ENCODE measurements at regions not wholly inside any gene's neighbourhood (a gene's known extent, or its start where the extent isn't known, plus 50 kb on each side); places are given as distances from the start of the nearest gene placed in this dataset.

DNA sequence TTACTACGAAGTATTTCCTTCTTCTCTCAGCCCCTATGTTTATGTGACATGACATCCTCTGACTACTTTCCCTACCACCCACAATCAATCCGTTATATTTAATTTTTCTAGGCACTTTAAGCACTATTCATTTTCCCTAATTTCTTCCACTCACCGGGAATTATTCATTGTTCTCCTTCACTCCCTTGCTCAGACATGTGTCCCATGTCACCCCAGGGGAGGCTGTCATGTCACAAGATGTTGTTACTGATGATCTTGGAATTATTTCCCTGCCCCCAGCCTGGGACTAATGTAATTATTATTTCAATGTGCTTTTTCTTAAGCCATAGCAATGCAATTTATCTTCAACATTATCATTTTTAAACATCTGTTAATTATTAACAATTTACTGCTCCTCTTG is 317.2 kb downstream of the PHF14 start:
- H2AFZ ChIP-seq (ENCODE audit: low read length): no peak overlapping the region
- DNase-seq: no peak
- H3K4me3 ChIP-seq (ENCODE audit: low read length): no peak overlapping the region
- no peaks in the 10 kb centered on the region for H3K27me3 ChIP-seq (replicated peaks; ENCODE audit: insufficient read depth, low read length)
- no peak overlapping the region for H3K27ac ChIP-seq (ENCODE audit: low read length)
- H3K4me1 ChIP-seq (ENCODE audit: low read length): peaks cover 10% of the 10 kb centered on the region
- H3K9me3 ChIP-seq (replicated peaks; ENCODE audit: insufficient read depth, low read length): no peaks in the 10 kb centered on the region
- H3K9me2 ChIP-seq (replicated peaks; ENCODE audit: insufficient read depth, low read length): no peaks in the 10 kb centered on the region
- no peak overlapping the region for H3K4me2 ChIP-seq (ENCODE audit: low read depth, low read length)
- TF ChIP-seq EZH2 (optimal IDR thresholded peaks at IDR 0.05; ENCODE audit: low read depth, low read length) (no peak), EZH2phosphoT487 (IDR thresholded peaks at IDR 0.05; ENCODE audit: low read length) (no peak)
- TF ChIP-seq, protein P1, sequence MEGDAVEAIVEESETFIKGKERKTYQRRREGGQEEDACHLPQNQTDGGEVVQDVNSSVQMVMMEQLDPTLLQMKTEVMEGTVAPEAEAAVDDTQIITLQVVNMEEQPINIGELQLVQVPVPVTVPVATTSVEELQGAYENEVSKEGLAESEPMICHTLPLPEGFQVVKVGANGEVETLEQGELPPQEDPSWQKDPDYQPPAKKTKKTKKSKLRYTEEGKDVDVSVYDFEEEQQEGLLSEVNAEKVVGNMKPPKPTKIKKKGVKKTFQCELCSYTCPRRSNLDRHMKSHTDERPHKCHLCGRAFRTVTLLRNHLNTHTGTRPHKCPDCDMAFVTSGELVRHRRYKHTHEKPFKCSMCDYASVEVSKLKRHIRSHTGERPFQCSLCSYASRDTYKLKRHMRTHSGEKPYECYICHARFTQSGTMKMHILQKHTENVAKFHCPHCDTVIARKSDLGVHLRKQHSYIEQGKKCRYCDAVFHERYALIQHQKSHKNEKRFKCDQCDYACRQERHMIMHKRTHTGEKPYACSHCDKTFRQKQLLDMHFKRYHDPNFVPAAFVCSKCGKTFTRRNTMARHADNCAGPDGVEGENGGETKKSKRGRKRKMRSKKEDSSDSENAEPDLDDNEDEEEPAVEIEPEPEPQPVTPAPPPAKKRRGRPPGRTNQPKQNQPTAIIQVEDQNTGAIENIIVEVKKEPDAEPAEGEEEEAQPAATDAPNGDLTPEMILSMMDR (IDR thresholded peaks at IDR 0.05; ENCODE audit: low read length): no peak
- no peak overlapping the region for H3K9ac ChIP-seq (ENCODE audit: low read length)
- H3F3A ChIP-seq (ENCODE audit: insufficient read depth, low read length): peaks cover 5% of the 10 kb centered on the region; the same call in 1 of the 2 replicates
- H3K79me2 ChIP-seq (ENCODE audit: low read length): no peaks in the 10 kb centered on the region
- H4K20me1 ChIP-seq (ENCODE audit: insufficient read depth, low read length): no peaks in the 10 kb centered on the region
- H3K36me3 ChIP-seq (replicated peaks; ENCODE audit: insufficient read depth, low read length): no peaks in the 10 kb centered on the region

- H3K9me2 ChIP-seq (replicated peaks; ENCODE audit: insufficient read depth, low read length): no peaks in the 10 kb centered on the region
- H4K20me1 ChIP-seq (ENCODE audit: insufficient read depth, low read length): no peaks in the 10 kb centered on the region
- H3F3A ChIP-seq (ENCODE audit: insufficient read depth, low read length): peaks cover 5% of the 10 kb centered on the region
- TF ChIP-seq EZH2 (optimal IDR thresholded peaks at IDR 0.05; ENCODE audit: low read depth, low read length) (no peak), EZH2phosphoT487 (IDR thresholded peaks at IDR 0.05; ENCODE audit: low read length) (no peak)
- TF ChIP-seq, protein P1 (IDR thresholded peaks at IDR 0.05; ENCODE audit: low read length): no peak
- peak; percentile 48 for DNase-seq
- no peaks in the 10 kb centered on the region for H3K79me2 ChIP-seq (ENCODE audit: low read length)
- peak overlapping the region; percentile 53 for H2AFZ ChIP-seq (ENCODE audit: low read length)
- peak overlapping the region; percentile 14; the same call in 1 of the 2 replicates for H3K27ac ChIP-seq (ENCODE audit: low read length)
- no peaks in the 10 kb centered on the region for H3K9me3 ChIP-seq (replicated peaks; ENCODE audit: insufficient read depth, low read length)
- no peaks in the 10 kb centered on the region for H3K27me3 ChIP-seq (replicated peaks; ENCODE audit: insufficient read depth, low read length)
- peak overlapping the region; percentile 39 for H3K4me3 ChIP-seq (ENCODE audit: low read length)
- H3K4me1 ChIP-seq (ENCODE audit: low read length): peaks cover 16% of the 10 kb centered on the region
- H3K36me3 ChIP-seq (replicated peaks; ENCODE audit: insufficient read depth, low read length): no peaks in the 10 kb centered on the region
- 0 out of 2 replicates have a peak overlapping the region, but pooled peaks have one; percentile 3 for H3K9ac ChIP-seq (ENCODE audit: low read length)
- H3K4me2 ChIP-seq (ENCODE audit: low read depth, low read length): peak overlapping the region; percentile 72
These were observed 320.5 kb downstream of the PHF14 start for GRCh38 chr7:11294218-11294617.

GRCh38 chr7:11294965-11295364 is 321.3 kb downstream of the PHF14 start:
- TF ChIP-seq EZH2 (optimal IDR thresholded peaks at IDR 0.05; ENCODE audit: low read depth, low read length) (no peak), EZH2phosphoT487 (IDR thresholded peaks at IDR 0.05; ENCODE audit: low read length) (no peak)
- TF ChIP-seq, protein P1 (IDR thresholded peaks at IDR 0.05; ENCODE audit: low read length): no peak
- Histone ChIP-seq H2AFZ (ENCODE audit: low read length) (no peak overlapping the region), H3K9me2 (replicated peaks; ENCODE audit: insufficient read depth, low read length) (no peaks in the 10 kb centered on the region), H3K4me2 (ENCODE audit: low read depth, low read length) (no peak overlapping the region), H3K36me3 (replicated peaks; ENCODE audit: insufficient read depth, low read length) (no peaks in the 10 kb centered on the region), H3K27ac (ENCODE audit: low read length) (no peak overlapping the region), H4K20me1 (ENCODE audit: insufficient read depth, low read length) (no peaks in the 10 kb centered on the region), H3F3A (ENCODE audit: insufficient read depth, low read length) (peaks cover 5% of the 10 kb centered on the region), H3K79me2 (ENCODE audit: low read length) (no peaks in the 10 kb centered on the region), H3K4me3 (ENCODE audit: low read length) (no peak overlapping the region), H3K9me3 (replicated peaks; ENCODE audit: insufficient read depth, low read length) (no peaks in the 10 kb centered on the region), H3K9ac (ENCODE audit: low read length) (no peak overlapping the region), H3K4me1 (ENCODE audit: low read length) (peaks cover 20% of the 10 kb centered on the region), H3K27me3 (replicated peaks; ENCODE audit: insufficient read depth, low read length) (no peaks in the 10 kb centered on the region)
- no peak for DNase-seq
